Amniotic stem cell (primary cell): ENCODE measurements at regions not wholly inside any gene's neighbourhood (a gene's known extent, or its start where the extent isn't known, plus 50 kb on each side); places are given as distances from the start of the nearest gene placed in this dataset.

Experiments
- DNase-seq: peaks from one replicate; lab custom pipeline; 2025; lab: John Stamatoyannopoulos, UW

GRCh38 chr2:204434660-204435462 lies 110.4 kb upstream of the PARD3B start:
- DNase-seq: no peak

GRCh38 chr2:204436230-204436629 lies 109.0 kb upstream of the PARD3B start:
- DNase-seq: no peak

- DNase-seq: no peak
These were observed 107.9 kb upstream of the PARD3B start for GRCh38 chr2:204437408-204437807.

- DNase-seq: no peak
These were observed 107.2 kb upstream of the PARD3B start for GRCh38 chr2:204437815-204438756.

GRCh38 chr2:204441316-204441715 lies 104.0 kb upstream of the PARD3B start:
- no peak for DNase-seq

- no peak for DNase-seq
These were observed 100.1 kb upstream of the PARD3B start for GRCh38 chr2:204445149-204445548.

GRCh38 chr2:204447722-204448121 lies 97.6 kb upstream of the PARD3B start:
- DNase-seq: no peak

- no peak for DNase-seq
These were observed 95.3 kb upstream of the PARD3B start for GRCh38 chr2:204449977-204450376.

- no peak for DNase-seq
These were observed 93.5 kb upstream of the PARD3B start for GRCh38 chr2:204451766-204452165.

- peak; percentile 93 for DNase-seq
These were observed 92.7 kb upstream of the PARD3B start for GRCh38 chr2:204452464-204453023.

GRCh38 chr2:204453730-204454167 lies 91.5 kb upstream of the PARD3B start:
- DNase-seq: no peak

GRCh38 chr2:204454672-204455380 lies 90.4 kb upstream of the PARD3B start:
- DNase-seq: no peak

GRCh38 chr2:204468746-204469429 lies 76.4 kb upstream of the PARD3B start:
- DNase-seq: peak; percentile 46

- DNase-seq: no peak
These were observed 75.1 kb upstream of the PARD3B start for GRCh38 chr2:204470178-204470620.

GRCh38 chr2:204470621-204471196 lies 74.6 kb upstream of the PARD3B start:
- no peak for DNase-seq

- DNase-seq: no peak
These were observed 72.9 kb upstream of the PARD3B start for GRCh38 chr2:204472375-204472774.

- no peak for DNase-seq
These were observed 72.1 kb upstream of the PARD3B start for GRCh38 chr2:204473224-204473623.

GRCh38 chr2:204475399-204475798 lies 69.9 kb upstream of the PARD3B start:
- DNase-seq: no peak

GRCh38 chr2:204477358-204477950 lies 67.8 kb upstream of the PARD3B start:
- no peak for DNase-seq

- DNase-seq: no peak
These were observed 65.7 kb upstream of the PARD3B start for GRCh38 chr2:204479557-204479956.
